ENCODE measurements at regions not wholly inside any gene's neighbourhood (a gene's known extent, or its start where the extent isn't known, plus 50 kb on each side); places are given as distances from the start of the nearest gene placed in this dataset.

GRCh38 chr20:41952166-41952565, 334.0 kb upstream of the CHD6 start:
- FAIRE-seq, result no peak

GRCh38 chr20:41951615-41952014, 333.4 kb upstream of the CHD6 start:
- FAIRE-seq (no peak), DNase-seq (ENCODE audit: insufficient read length, low spot score) (no peak)

More at GRCh38 chr20:41952166-41952565, 334.0 kb upstream of the CHD6 start:
- DNase-seq (ENCODE audit: insufficient read length, low spot score), result no peak

- no peak for FAIRE-seq
- DNase-seq (ENCODE audit: insufficient read length, low spot score), result no peak
Observed at GRCh38 chr20:41939659-41940058, 321.5 kb upstream of the CHD6 start.

GRCh38 chr20:41938353-41938752, 320.2 kb upstream of the CHD6 start:
- DNase-seq (ENCODE audit: insufficient read length, low spot score) (no peak), FAIRE-seq (no peak)

- FAIRE-seq, result no peak
Observed at GRCh38 chr20:41935259-41935791, 317.1 kb upstream of the CHD6 start.

GRCh38 chr20:41932431-41932830, 314.3 kb upstream of the CHD6 start:
- DNase-seq (ENCODE audit: insufficient read length, low spot score) (no peak), FAIRE-seq (no peak)

More at GRCh38 chr20:41935259-41935791, 317.1 kb upstream of the CHD6 start:
- no peak for DNase-seq (ENCODE audit: insufficient read length, low spot score)

- FAIRE-seq, result no peak
Observed at GRCh38 chr20:41927655-41928054, 309.5 kb upstream of the CHD6 start.

GRCh38 chr20:41927189-41927588, 309.0 kb upstream of the CHD6 start:
- DNase-seq (ENCODE audit: insufficient read length, low spot score) (no peak), FAIRE-seq (no peak)

More at GRCh38 chr20:41927655-41928054, 309.5 kb upstream of the CHD6 start:
- no peak for DNase-seq (ENCODE audit: insufficient read length, low spot score)

GRCh38 chr20:41925476-41925875, 307.3 kb upstream of the CHD6 start:
- no peak for DNase-seq (ENCODE audit: insufficient read length, low spot score)
- no peak for FAIRE-seq

GRCh38 chr20:41923624-41924023, 305.4 kb upstream of the CHD6 start:
- DNase-seq (ENCODE audit: insufficient read length, low spot score) (no peak), FAIRE-seq (no peak)

- FAIRE-seq, result no peak
- no peak for DNase-seq (ENCODE audit: insufficient read length, low spot score)
Observed at GRCh38 chr20:41913146-41913545, 295.0 kb upstream of the CHD6 start.

GRCh38 chr20:41910558-41910957, 292.4 kb upstream of the CHD6 start:
- FAIRE-seq (no peak), DNase-seq (ENCODE audit: insufficient read length, low spot score) (no peak)

GRCh38 chr20:41905199-41905598, 287.0 kb upstream of the CHD6 start:
- FAIRE-seq, result no peak

GRCh38 chr20:41903586-41903985, 285.4 kb upstream of the CHD6 start:
- FAIRE-seq (no peak), DNase-seq (ENCODE audit: insufficient read length, low spot score) (no peak)

More at GRCh38 chr20:41905199-41905598, 287.0 kb upstream of the CHD6 start:
- no peak for DNase-seq (ENCODE audit: insufficient read length, low spot score)

- FAIRE-seq (no peak), DNase-seq (ENCODE audit: insufficient read length, low spot score) (no peak)
Observed at GRCh38 chr20:41902346-41902745, 284.2 kb upstream of the CHD6 start.

- no peak for FAIRE-seq
- DNase-seq (ENCODE audit: insufficient read length, low spot score), result no peak
Observed at GRCh38 chr20:41900201-41900691, 282.1 kb upstream of the CHD6 start.

GRCh38 chr20:41897708-41898107, 279.5 kb upstream of the CHD6 start:
- DNase-seq (ENCODE audit: insufficient read length, low spot score) (no peak), FAIRE-seq (no peak)

GRCh38 chr20:41895241-41896032, 277.3 kb upstream of the CHD6 start:
- DNase-seq (ENCODE audit: insufficient read length, low spot score), result no peak
- no peak for FAIRE-seq

- FAIRE-seq, result no peak
- no peak for DNase-seq (ENCODE audit: insufficient read length, low spot score)
Observed at GRCh38 chr20:41894255-41894963, 276.2 kb upstream of the CHD6 start.

GRCh38 chr20:41892031-41892430, 273.9 kb upstream of the CHD6 start:
- no peak for FAIRE-seq
- DNase-seq (ENCODE audit: insufficient read length, low spot score), result no peak

GRCh38 chr20:41889844-41890224, 271.7 kb upstream of the CHD6 start:
- no peak for DNase-seq (ENCODE audit: insufficient read length, low spot score)
- FAIRE-seq, result no peak

Data from GM19239 (cell line).